ENCODE measurements at regions not wholly inside any gene's neighbourhood (a gene's known extent, or its start where the extent isn't known, plus 50 kb on each side); places are given as distances from the start of the nearest gene placed in this dataset.
A peak's percentile ranks its signal among the peaks of the same experiment; 100 is the strongest.

- DNase-seq: no peak
Measured at GRCh38 chr10:10813656-10814055, 204.0 kb upstream of the CELF2 start.

- no peak for DNase-seq
Measured at GRCh38 chr10:10814069-10814468, 203.6 kb upstream of the CELF2 start.

GRCh38 chr10:10816447-10816846, 201.2 kb upstream of the CELF2 start:
- no peak for DNase-seq

- no peak for DNase-seq
Measured at GRCh38 chr10:10817609-10818008, 200.1 kb upstream of the CELF2 start.

- DNase-seq: no peak
Measured at GRCh38 chr10:10818082-10818481, 199.6 kb upstream of the CELF2 start.

GRCh38 chr10:10819206-10819856, 198.3 kb upstream of the CELF2 start:
- no peak for DNase-seq

GRCh38 chr10:10821926-10822325, 195.7 kb upstream of the CELF2 start:
- DNase-seq: no peak

GRCh38 chr10:10824591-10825148, 193.0 kb upstream of the CELF2 start:
- DNase-seq: no peak

- DNase-seq: no peak
Measured at GRCh38 chr10:10826125-10826524, 191.5 kb upstream of the CELF2 start.

GRCh38 chr10:10828623-10829022, 189.0 kb upstream of the CELF2 start:
- no peak for DNase-seq

- no peak for DNase-seq
Measured at GRCh38 chr10:10829576-10829975, 188.1 kb upstream of the CELF2 start.

GRCh38 chr10:10830293-10830986, 187.2 kb upstream of the CELF2 start:
- DNase-seq: no peak

- DNase-seq: no peak
Measured at GRCh38 chr10:10831085-10831484, 186.6 kb upstream of the CELF2 start.

- no peak for DNase-seq
Measured at GRCh38 chr10:10833955-10834354, 183.7 kb upstream of the CELF2 start.

GRCh38 chr10:10844251-10844650, 173.4 kb upstream of the CELF2 start:
- DNase-seq: no peak

GRCh38 chr10:10845185-10845584, 172.5 kb upstream of the CELF2 start:
- DNase-seq: no peak

- no peak for DNase-seq
Measured at GRCh38 chr10:10845826-10846503, 171.7 kb upstream of the CELF2 start.

- DNase-seq: peak in 1 of 14 donors; percentile 43
Measured at GRCh38 chr10:10846504-10846900, 171.2 kb upstream of the CELF2 start.

GRCh38 chr10:10847387-10847786, 170.3 kb upstream of the CELF2 start:
- peak in 1 of 14 donors; percentile 44 for DNase-seq

- DNase-seq: no peak
Measured at GRCh38 chr10:10848488-10849111, 169.1 kb upstream of the CELF2 start.

- no peak for DNase-seq
Measured at GRCh38 chr10:10849306-10849705, 168.4 kb upstream of the CELF2 start.

GRCh38 chr10:10850214-10850613, 167.5 kb upstream of the CELF2 start:
- no peak for DNase-seq

- DNase-seq: no peak
Measured at GRCh38 chr10:10852464-10852863, 165.2 kb upstream of the CELF2 start.
